Middle frontal gyrus (tissue), 1 donor: ENCODE measurements at regions not wholly inside any gene's neighbourhood (a gene's known extent, or its start where the extent isn't known, plus 50 kb on each side); places are given as distances from the start of the nearest gene placed in this dataset.

ENCODE experiments used
- DNase-seq: peaks from one replicate; pipeline ENCODE4 v3.0.0-alpha.2; 2015; ENCODE audit warnings: low spot score; ENCODE audit errors: extremely low spot score

DNA sequence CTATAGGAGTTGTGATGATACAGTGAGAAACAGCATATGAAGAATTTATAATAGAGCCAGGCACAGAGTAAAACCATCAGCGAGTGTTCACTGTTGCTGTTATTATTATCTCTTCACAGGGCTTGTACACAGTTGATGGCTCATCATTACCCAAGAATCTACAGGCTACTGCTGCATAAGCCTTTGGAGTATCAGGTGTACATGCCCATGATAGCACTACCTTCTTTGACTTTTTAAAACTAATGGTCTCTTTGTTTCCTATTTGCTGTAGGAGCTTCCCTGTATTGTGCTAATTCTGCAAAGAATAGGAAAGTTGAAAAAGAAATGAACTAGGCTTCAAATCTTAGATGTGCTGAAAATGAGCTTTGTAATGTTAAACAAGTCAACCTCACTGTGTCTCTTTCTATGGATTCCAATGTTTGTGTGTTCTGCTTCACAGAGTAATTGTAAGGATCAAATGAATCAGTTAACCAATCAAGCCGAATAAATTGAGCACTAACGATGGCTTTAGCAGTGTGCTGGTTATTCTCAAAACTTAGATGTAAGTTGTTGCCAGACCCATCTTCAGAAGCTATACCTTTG, 138.8 kb downstream of the TUSC7 start:
- DNase-seq = no peak

GRCh38 chr3:116849261-116849688, 139.7 kb downstream of the TUSC7 start:
- DNase-seq = no peak

DNA sequence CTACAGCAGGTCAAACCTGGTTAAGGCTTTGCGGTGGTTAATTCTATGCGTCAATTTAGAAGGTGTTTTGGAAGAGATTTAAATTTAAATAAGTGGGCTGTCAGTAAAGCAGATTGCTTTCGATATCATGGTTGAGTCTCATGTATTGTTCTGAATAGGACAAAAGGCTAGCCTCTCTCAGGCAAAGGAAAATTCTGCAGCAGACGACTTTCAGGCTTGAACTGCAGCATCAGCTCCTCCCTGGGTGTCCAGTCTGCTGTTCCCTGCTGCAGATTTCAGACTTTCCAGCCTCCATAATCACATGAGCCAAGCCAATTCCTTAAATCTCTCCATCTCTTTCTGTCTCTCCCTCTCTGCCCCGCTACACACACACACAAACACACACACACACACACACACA, 143.2 kb downstream of the TUSC7 start:
- DNase-seq = no peak

DNA sequence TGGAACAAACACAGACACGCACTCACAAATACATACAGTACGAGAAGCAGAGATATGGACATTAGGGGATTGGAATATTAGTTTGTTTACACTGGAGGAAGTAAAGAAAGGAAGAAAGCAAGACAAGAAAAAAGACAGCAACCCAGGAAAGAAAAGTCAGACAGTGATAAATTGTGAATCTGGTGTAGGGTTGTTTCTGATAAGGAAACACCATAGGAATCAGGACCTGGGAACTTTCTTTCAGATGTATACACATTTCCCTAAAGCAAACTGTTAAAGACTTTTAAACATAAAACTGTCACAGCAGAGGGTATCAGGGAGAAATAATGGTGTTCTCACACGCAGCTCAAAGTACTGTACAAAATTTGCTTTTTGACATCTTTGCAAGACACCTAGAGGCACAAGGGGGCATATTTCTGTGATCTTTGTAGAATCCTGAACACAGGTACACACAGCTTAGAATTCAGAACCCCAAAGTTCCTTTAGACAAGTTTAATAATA, 153.7 kb downstream of the TUSC7 start:
- no peak for DNase-seq

- peak; percentile 33 for DNase-seq
These were observed 154.4 kb downstream of the TUSC7 start for GRCh38 chr3:116863822-116864589.

DNA sequence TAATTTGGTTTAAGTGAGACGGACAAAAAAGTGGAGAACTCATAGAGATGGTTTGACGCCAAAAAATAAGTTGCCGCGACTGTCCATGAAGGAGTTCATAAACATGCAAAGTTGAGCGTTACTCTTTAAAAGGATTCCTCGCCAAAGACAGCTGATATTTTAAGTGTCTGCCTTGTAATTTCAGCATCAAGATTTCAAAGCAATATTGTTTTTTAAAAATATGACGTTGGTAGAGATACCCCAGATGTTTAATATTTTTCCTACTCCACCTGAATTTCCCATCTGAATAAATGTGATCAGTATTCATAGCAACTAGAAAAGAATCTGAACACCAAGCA, 155.0 kb downstream of the TUSC7 start:
- DNase-seq = no peak

- DNase-seq = no peak
These were observed 160.8 kb downstream of the TUSC7 start for GRCh38 chr3:116870379-116870778.

GRCh38 chr3:116871905-116872304, 162.3 kb downstream of the TUSC7 start:
- DNase-seq = no peak

DNA sequence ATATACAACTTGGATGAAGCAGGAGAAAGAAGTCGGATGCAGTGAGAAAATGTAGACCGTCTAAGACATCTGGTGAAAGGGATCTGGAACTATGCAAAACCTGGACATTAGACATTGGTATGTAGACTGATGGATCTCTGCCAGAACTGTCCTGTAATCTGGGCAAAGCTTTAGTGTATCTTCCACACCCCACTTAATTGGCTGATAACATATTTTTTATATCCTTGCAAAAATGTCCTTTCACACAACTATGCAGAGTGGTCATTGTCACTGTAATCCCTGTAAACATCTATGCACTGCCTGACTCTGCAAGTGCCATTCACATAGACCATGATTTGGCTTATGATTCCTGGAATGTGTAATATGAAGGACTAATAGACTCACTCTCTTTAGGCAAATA, 163.1 kb downstream of the TUSC7 start:
- no peak for DNase-seq

DNA sequence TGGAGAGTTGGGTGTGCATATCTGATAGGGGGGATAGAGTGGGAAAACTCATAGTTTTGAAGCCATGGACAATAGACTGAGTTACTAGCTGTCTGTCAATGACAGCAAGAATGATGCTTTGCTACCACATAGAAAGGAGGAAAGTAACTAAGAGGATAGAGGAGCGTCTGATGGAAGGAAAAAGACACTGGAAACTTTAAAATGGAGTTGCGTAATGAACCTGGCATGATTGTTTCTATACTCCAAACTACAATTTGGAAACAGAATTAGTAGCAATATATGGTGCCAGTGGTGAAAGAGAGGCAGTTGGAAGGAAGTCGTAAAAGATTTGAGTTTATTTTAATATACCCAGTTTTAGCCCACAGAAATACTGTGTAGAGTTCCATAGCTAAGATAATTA, 163.6 kb downstream of the TUSC7 start:
- no peak for DNase-seq

GRCh38 chr3:116877968-116878367, 168.4 kb downstream of the TUSC7 start:
- no peak for DNase-seq

GRCh38 chr3:116886202-116886893, 176.8 kb downstream of the TUSC7 start:
- DNase-seq = no peak

- no peak for DNase-seq
These were observed 186.5 kb downstream of the TUSC7 start for GRCh38 chr3:116896116-116896515.

DNA sequence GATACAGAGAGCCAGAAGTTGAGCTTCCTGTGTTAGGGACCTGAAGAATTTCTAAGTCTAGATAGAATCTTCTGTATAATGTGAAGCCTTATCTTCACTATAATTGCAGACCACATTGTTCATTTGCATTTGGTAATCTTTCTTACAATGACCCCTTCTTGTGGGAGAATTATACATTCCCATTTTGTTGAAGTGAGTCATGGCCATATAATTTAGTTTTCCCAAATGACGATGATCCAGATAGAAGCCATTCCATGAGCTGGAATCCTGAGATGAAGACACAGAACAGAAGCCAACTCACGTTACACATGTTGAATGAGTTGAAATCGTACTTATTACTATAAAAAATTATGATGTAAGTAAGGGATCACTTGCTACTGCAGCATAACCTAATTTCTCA, 187.8 kb downstream of the TUSC7 start:
- DNase-seq = no peak

- no peak for DNase-seq
These were observed 189.7 kb downstream of the TUSC7 start for GRCh38 chr3:116899253-116899652.

DNA sequence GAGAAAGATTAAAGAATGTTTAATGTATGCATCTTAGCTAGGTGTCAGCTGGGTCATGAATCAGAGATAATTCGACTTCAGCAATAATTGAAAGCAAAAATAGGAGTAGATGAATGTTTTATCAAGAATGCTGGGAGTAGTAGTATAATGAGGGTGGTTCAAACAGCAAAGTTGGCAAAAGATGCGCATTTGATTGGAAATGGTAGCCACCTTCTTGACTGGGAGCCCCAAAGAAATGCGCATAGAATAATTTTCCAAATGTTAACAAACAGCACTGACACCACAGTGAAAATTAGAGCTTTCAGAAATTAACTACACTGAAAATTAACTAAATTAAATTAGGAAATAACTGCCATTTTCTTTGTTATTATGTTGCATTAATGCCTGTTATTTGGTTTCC, 195.8 kb downstream of the TUSC7 start:
- no peak for DNase-seq

DNA sequence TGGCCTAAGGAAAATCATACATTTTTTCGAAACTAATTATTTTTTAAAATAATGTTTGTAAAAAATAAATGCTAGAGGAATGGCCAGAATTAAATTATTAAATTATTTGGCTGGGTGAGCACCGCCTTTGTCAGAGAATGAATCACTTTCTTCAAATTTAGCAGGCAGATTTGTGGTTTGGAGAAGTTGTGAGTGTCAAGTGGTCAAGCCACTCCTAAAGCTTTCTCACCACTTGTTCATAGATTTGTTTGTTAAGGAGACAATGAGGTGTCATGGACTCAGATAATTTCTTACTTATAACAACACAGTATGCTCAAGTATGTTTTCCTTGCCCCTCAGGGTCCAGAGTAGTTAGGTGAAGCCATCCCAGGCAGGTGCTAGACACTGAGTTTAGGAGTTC, 196.2 kb downstream of the TUSC7 start:
- no peak for DNase-seq

GRCh38 chr3:116912116-116912515, 202.5 kb downstream of the TUSC7 start:
- no peak for DNase-seq

- DNase-seq = no peak
These were observed 204.4 kb downstream of the TUSC7 start for GRCh38 chr3:116914004-116914403.

DNA sequence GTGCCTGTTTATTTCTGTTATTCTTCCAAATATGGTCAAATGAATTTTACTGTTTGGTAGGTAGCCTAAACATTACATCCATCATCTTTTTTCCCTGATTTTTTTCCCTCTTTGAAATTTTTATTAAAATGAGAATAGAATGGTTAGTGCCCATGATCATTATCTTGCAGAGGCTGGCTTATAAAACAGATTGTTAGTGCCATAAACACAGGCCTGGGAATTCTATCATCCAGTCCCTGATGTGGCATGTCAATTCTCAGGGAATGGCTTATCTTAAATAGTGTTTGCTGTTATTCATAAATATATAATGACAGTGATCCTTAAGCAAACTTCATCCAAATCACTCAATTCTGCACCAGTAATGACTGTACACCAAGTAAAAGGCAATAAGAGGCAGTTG, 207.3 kb downstream of the TUSC7 start:
- DNase-seq = no peak

DNA sequence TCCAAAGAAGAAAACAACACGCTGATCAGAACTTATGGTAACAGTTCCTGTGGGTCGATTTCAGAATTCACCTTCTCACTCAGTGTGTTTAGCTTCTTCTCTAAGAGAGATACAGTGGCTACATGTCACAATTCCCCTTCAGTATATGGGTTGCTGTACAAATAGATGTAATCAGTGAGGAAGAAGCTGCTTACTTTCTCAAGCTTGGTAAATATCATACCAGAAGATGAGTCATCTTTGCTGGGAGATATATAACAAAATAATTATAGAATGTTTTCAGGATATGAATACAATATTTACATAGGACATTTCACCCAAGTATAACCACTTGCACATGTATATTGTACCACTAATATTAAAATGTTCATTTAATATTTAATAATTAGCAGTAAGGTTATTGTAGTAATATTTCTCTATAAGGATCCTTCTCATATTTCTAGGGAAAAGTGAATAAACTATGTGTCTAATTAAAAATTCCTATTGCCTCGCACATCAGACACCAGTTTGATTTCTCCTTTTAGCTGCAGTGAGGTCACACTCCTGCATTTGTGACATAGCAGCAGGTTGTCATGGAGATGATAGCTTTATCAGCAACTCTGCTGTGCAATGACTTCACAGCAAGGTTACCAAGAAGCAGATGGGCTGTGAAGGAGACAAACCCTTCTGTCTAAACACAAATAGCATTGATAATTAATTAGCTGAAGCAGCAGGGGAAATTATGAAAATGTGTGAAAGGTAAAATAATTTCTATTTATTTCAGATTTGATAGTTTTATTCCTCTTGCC, 211.4 kb downstream of the TUSC7 start:
- no peak for DNase-seq

DNA sequence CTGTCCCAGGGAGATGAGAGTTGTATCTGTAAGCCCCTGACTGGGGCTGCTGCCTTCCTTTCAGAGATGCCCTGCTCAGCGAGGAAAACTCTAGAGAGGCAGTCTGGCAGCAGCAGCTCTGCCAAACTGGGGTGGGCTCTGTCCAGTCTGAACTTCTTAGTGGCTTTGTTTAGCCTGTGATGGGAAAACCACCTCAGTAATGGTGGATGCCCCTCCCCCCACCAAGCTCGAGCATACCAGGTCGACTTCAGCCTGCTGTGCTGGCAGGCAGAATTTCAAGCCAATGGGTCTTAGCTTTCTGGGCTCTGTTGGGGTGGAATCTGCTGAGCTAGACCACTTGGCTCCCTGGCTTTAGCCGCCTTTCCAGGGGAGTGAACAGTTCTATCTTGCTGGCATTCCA, 218.3 kb downstream of the TUSC7 start:
- no peak for DNase-seq
